HEK293 (cell line): ENCODE measurements at regions not wholly inside any gene's neighbourhood (a gene's known extent, or its start where the extent isn't known, plus 50 kb on each side); places are given as distances from the start of the nearest gene placed in this dataset.
A peak's percentile ranks its signal among the peaks of the same experiment; 100 is the strongest.

Experiments used
- CTCF ChIA-PET: fragments of 350-600 bp; formaldehyde crosslinking; extraction: SDS; loops from one replicate; lab custom pipeline; 2021; ENCODE audit warnings: antibody characterized with exemption; lab: Yijun Ruan, JAX
- POLR2A ChIA-PET: fragments of 300-600 bp; formaldehyde crosslinking; extraction: SDS; loops from one replicate; lab custom pipeline; 2020; ENCODE audit warnings: antibody characterized with exemption, inconsistent platforms; lab: Yijun Ruan, JAX
- H3K27ac ChIP-seq: fragments of 200-500 bp; sonication (Bioruptor generic); 2 replicates; pipeline ENCODE4 v1.5.1; 2014; ENCODE audit warnings: low read depth, low read length, control low read depth, inconsistent platforms; ENCODE audit errors: extremely low read depth
- H3K36me3 ChIP-seq, 2 experiments: fragments of 200-500 bp in 1 of 2; sonication (Bioruptor generic) in 1 of 2; 1 replicate in 1 of 2; 2 replicates in 1 of 2; pipeline ENCODE4 v1.5.1; 2014 to 2017; ENCODE audit warnings: inconsistent platforms in 2 of 2, low read length in 2 of 2; ENCODE audit not compliant: control insufficient read depth in 2 of 2, insufficient read depth in 1 of 2
- H3K4me1 ChIP-seq: fragments of 200-500 bp; sonication (Bioruptor generic); 2 replicates; pipeline ENCODE4 v1.5.1; 2014; ENCODE audit warnings: mild to moderate bottlenecking, low read length, inconsistent platforms; ENCODE audit not compliant: control insufficient read depth, insufficient read depth
- H3K4me3 ChIP-seq: 2 replicates; pipeline ENCODE4 v1.5.1; 2011; ENCODE audit warnings: low read depth, mild to moderate bottlenecking, control low read depth, low read length, moderate library complexity
- H3K9me3 ChIP-seq: fragments of 200-500 bp; sonication (Bioruptor generic); 2 replicates; pipeline ENCODE4 v1.5.1; 2014; ENCODE audit warnings: low read depth, low read length, inconsistent platforms; ENCODE audit not compliant: control insufficient read depth, insufficient read depth
- GLIS1 ChIP-seq: fragments of 450-650 bp; formaldehyde crosslinking; IDR thresholded peaks from 2 replicates; pipeline ENCODE4 v1.5.1; 2016; ENCODE audit warnings: missing biosample characterization, missing genetic modification characterization
- IKZF3 ChIP-seq: fragments of 450-650 bp; IDR thresholded peaks from 2 replicates; pipeline ENCODE4 v1.5.0; 2018; ENCODE audit warnings: missing biosample characterization, mild to moderate bottlenecking, missing genetic modification characterization, moderate library complexity
- KLF1 ChIP-seq: fragments of 450-650 bp; formaldehyde crosslinking; IDR thresholded peaks from 2 replicates; pipeline ENCODE4 v1.5.1; 2016; ENCODE audit warnings: missing biosample characterization, missing genetic modification characterization
- MYNN ChIP-seq: fragments of 450-650 bp; formaldehyde crosslinking; IDR thresholded peaks from 2 replicates; pipeline ENCODE4 v1.5.1; 2016; ENCODE audit warnings: missing biosample characterization, missing genetic modification characterization, borderline replicate concordance
- OVOL3 ChIP-seq: fragments of 450-650 bp; formaldehyde crosslinking; IDR thresholded peaks from 2 replicates; pipeline ENCODE4 v1.5.1; 2016; ENCODE audit warnings: missing biosample characterization, missing genetic modification characterization
- ZBTB20 ChIP-seq: fragments of 450-650 bp; formaldehyde crosslinking; IDR thresholded peaks from 2 replicates; pipeline ENCODE4 v1.5.1; 2016; ENCODE audit warnings: missing biosample characterization, missing genetic modification characterization
- ZBTB21 ChIP-seq: fragments of 450-650 bp; formaldehyde crosslinking; IDR thresholded peaks from 2 replicates; pipeline ENCODE4 v1.5.1; 2017; ENCODE audit warnings: missing biosample characterization, missing genetic modification characterization
- ZNF155 ChIP-seq: fragments of 450-650 bp; formaldehyde crosslinking; IDR thresholded peaks from 2 replicates; pipeline ENCODE4 v1.5.1; 2016; ENCODE audit warnings: missing biosample characterization, missing genetic modification characterization
- ZNF169 ChIP-seq: fragments of 450-650 bp; formaldehyde crosslinking; IDR thresholded peaks from 2 replicates; pipeline ENCODE4 v1.5.1; 2016; ENCODE audit warnings: missing biosample characterization, missing genetic modification characterization
- ZNF174 ChIP-seq: fragments of 450-650 bp; formaldehyde crosslinking; IDR thresholded peaks from 2 replicates; pipeline ENCODE4 v1.5.0; 2017; ENCODE audit warnings: missing biosample characterization, mild to moderate bottlenecking, missing genetic modification characterization
- ZNF23 ChIP-seq: fragments of 450-650 bp; formaldehyde crosslinking; IDR thresholded peaks from 2 replicates; pipeline ENCODE4 v1.5.1; 2016; ENCODE audit warnings: missing biosample characterization, missing genetic modification characterization, borderline replicate concordance
- ZNF354C ChIP-seq: fragments of 450-650 bp; formaldehyde crosslinking; IDR thresholded peaks from 2 replicates; pipeline ENCODE4 v1.5.1; 2016; ENCODE audit warnings: missing biosample characterization, missing genetic modification characterization, low read depth, borderline replicate concordance
- ZNF394 ChIP-seq: fragments of 450-650 bp; formaldehyde crosslinking; IDR thresholded peaks from 2 replicates; pipeline ENCODE4 v1.5.1; 2016; ENCODE audit warnings: missing biosample characterization, missing genetic modification characterization, mild to moderate bottlenecking, moderate library complexity, borderline replicate concordance
- ZNF404 ChIP-seq: fragments of 450-650 bp; formaldehyde crosslinking; IDR thresholded peaks from 2 replicates; pipeline ENCODE4 v1.5.1; 2017; ENCODE audit warnings: missing biosample characterization, missing genetic modification characterization
- ZNF501 ChIP-seq: fragments of 450-650 bp; formaldehyde crosslinking; IDR thresholded peaks from 2 replicates; pipeline ENCODE4 v1.5.1; 2016; ENCODE audit warnings: missing biosample characterization, missing genetic modification characterization
- ZNF521 ChIP-seq: fragments of 450-650 bp; formaldehyde crosslinking; IDR thresholded peaks from 2 replicates; pipeline ENCODE4 v1.5.1; 2017; ENCODE audit warnings: missing biosample characterization, mild to moderate bottlenecking, missing genetic modification characterization
- ZNF548 ChIP-seq: fragments of 450-650 bp; formaldehyde crosslinking; IDR thresholded peaks from 2 replicates; pipeline ENCODE4 v1.5.1; 2016; ENCODE audit warnings: missing biosample characterization, missing genetic modification characterization
- ZNF623 ChIP-seq: fragments of 450-650 bp; formaldehyde crosslinking; IDR thresholded peaks from 2 replicates; pipeline ENCODE4 v1.5.1; 2016; ENCODE audit warnings: missing biosample characterization, missing genetic modification characterization
- ZNF626 ChIP-seq: fragments of 450-650 bp; sonication (Bioruptor Pico); formaldehyde crosslinking; IDR thresholded peaks from 2 replicates; pipeline ENCODE4 v1.5.1; 2018; ENCODE audit warnings: missing biosample characterization, missing genetic modification characterization, inconsistent platforms
- ZSCAN30 ChIP-seq: fragments of 450-650 bp; IDR thresholded peaks from 2 replicates; pipeline ENCODE4 v1.5.1; 2018; ENCODE audit warnings: missing biosample characterization, mild to moderate bottlenecking, missing genetic modification characterization, moderate library complexity
- TF ChIP-seq, protein P1 (sequence below): fragments of 450-650 bp; formaldehyde crosslinking; IDR thresholded peaks from 2 replicates; pipeline ENCODE4 v1.5.1; 2016; ENCODE audit warnings: missing biosample characterization, missing genetic modification characterization
- TF ChIP-seq, protein P2 (sequence below): fragments of 450-650 bp; formaldehyde crosslinking; IDR thresholded peaks from 2 replicates; pipeline ENCODE4 v1.5.1; 2016; ENCODE audit warnings: missing biosample characterization, missing genetic modification characterization
- TF ChIP-seq, protein P3 (sequence below): fragments of 450-650 bp; formaldehyde crosslinking; IDR thresholded peaks from 2 replicates; pipeline ENCODE4 v1.5.1; 2016; ENCODE audit warnings: missing biosample characterization, missing genetic modification characterization
- TF ChIP-seq, protein P4 (sequence below): fragments of 450-650 bp; formaldehyde crosslinking; IDR thresholded peaks from 2 replicates; pipeline ENCODE4 v1.5.1; 2016; ENCODE audit warnings: missing biosample characterization, missing genetic modification characterization
- TF ChIP-seq, protein P5 (sequence below): fragments of 450-650 bp; formaldehyde crosslinking; IDR thresholded peaks from 2 replicates; pipeline ENCODE4 v1.5.1; 2016; ENCODE audit warnings: missing biosample characterization, missing genetic modification characterization

DNA sequence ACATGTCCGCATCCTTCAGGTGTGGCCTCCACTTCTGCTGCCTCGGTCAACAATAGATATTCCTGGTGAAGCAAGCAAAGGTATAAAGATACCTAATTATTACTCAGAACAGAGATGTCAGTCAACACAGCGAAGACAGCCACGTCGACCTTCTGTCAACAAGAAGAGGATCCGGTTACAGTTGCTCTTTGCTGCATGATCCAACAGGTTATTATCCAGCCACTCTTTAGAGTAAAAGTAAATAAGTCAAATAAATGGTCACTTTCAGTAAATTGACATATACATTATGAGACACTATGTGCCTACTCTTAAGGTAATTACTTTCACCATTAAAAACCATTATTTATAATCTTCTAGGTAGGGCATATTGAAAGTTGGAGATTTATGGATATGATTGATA lies 356.8 kb upstream of the ATP11B start (continued):
- TF ChIP-seq, protein P1, sequence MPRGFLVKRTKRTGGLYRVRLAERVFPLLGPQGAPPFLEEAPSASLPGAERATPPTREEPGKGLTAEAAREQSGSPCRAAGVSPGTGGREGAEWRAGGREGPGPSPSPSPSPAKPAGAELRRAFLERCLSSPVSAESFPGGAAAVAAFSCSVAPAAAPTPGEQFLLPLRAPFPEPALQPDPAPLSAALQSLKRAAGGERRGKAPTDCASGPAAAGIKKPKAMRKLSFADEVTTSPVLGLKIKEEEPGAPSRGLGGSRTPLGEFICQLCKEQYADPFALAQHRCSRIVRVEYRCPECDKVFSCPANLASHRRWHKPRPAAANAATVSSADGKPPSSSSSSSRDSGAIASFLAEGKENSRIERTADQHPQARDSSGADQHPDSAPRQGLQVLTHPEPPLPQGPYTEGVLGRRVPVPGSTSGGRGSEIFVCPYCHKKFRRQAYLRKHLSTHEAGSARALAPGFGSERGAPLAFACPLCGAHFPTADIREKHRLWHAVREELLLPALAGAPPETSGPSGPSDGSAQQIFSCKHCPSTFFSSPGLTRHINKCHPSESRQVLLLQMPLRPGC (tag by site-specific recombination) = 0 out of 2 replicates have a peak, but pooled peaks have one; percentile 24
- TF ChIP-seq IKZF3 (tag by site-specific recombination) (no peak), ZNF394 (tag by site-specific recombination) (no peak), MYNN (no peak), ZNF404 (tag by site-specific recombination) (no peak), ZBTB21 (tag by site-specific recombination) (no peak), OVOL3 (tag by site-specific recombination) (peak; percentile 43; the same call in 1 of the 2 replicates), ZNF174 (tag by site-specific recombination) (no peak), ZNF169 (no peak), GLIS1 (tag by site-specific recombination) (0 out of 2 replicates have a peak, but pooled peaks have one; percentile 16), ZNF23 (tag by site-specific recombination) (no peak), ZNF501 (0 out of 2 replicates have a peak, but pooled peaks have one; percentile 32)

GRCh38 chr3:182438398-182438797 lies 354.9 kb upstream of the ATP11B start:
- no peaks in the 10 kb centered on the region for H3K36me3 ChIP-seq
- TF ChIP-seq ZSCAN30 (tag by site-specific recombination) (no peak), ZNF548 (tag by site-specific recombination) (no peak), ZNF521 (no peak), ZNF155 (no peak), ZNF354C (tag by site-specific recombination) (no peak), ZNF623 (tag by site-specific recombination) (no peak), KLF1 (tag by site-specific recombination) (no peak), ZNF626 (tag by site-specific recombination) (no peak), ZBTB20 (tag by site-specific recombination) (no peak)
- TF ChIP-seq, protein P2, sequence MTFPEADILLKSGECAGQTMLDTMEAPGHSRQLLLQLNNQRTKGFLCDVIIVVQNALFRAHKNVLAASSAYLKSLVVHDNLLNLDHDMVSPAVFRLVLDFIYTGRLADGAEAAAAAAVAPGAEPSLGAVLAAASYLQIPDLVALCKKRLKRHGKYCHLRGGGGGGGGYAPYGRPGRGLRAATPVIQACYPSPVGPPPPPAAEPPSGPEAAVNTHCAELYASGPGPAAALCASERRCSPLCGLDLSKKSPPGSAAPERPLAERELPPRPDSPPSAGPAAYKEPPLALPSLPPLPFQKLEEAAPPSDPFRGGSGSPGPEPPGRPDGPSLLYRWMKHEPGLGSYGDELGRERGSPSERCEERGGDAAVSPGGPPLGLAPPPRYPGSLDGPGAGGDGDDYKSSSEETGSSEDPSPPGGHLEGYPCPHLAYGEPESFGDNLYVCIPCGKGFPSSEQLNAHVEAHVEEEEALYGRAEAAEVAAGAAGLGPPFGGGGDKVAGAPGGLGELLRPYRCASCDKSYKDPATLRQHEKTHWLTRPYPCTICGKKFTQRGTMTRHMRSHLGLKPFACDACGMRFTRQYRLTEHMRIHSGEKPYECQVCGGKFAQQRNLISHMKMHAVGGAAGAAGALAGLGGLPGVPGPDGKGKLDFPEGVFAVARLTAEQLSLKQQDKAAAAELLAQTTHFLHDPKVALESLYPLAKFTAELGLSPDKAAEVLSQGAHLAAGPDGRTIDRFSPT (tag by site-specific recombination) = no peak
- TF ChIP-seq, protein P3, sequence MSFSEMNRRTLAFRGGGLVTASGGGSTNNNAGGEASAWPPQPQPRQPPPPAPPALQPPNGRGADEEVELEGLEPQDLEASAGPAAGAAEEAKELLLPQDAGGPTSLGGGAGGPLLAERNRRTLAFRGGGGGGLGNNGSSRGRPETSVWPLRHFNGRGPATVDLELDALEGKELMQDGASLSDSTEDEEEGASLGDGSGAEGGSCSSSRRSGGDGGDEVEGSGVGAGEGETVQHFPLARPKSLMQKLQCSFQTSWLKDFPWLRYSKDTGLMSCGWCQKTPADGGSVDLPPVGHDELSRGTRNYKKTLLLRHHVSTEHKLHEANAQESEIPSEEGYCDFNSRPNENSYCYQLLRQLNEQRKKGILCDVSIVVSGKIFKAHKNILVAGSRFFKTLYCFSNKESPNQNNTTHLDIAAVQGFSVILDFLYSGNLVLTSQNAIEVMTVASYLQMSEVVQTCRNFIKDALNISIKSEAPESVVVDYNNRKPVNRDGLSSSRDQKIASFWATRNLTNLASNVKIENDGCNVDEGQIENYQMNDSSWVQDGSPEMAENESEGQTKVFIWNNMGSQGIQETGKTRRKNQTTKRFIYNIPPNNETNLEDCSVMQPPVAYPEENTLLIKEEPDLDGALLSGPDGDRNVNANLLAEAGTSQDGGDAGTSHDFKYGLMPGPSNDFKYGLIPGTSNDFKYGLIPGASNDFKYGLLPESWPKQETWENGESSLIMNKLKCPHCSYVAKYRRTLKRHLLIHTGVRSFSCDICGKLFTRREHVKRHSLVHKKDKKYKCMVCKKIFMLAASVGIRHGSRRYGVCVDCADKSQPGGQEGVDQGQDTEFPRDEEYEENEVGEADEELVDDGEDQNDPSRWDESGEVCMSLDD (tag by site-specific recombination) = no peak
- TF ChIP-seq, protein P4, sequence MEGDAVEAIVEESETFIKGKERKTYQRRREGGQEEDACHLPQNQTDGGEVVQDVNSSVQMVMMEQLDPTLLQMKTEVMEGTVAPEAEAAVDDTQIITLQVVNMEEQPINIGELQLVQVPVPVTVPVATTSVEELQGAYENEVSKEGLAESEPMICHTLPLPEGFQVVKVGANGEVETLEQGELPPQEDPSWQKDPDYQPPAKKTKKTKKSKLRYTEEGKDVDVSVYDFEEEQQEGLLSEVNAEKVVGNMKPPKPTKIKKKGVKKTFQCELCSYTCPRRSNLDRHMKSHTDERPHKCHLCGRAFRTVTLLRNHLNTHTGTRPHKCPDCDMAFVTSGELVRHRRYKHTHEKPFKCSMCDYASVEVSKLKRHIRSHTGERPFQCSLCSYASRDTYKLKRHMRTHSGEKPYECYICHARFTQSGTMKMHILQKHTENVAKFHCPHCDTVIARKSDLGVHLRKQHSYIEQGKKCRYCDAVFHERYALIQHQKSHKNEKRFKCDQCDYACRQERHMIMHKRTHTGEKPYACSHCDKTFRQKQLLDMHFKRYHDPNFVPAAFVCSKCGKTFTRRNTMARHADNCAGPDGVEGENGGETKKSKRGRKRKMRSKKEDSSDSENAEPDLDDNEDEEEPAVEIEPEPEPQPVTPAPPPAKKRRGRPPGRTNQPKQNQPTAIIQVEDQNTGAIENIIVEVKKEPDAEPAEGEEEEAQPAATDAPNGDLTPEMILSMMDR (tag by site-specific recombination) = no peak
- TF ChIP-seq, protein P5, sequence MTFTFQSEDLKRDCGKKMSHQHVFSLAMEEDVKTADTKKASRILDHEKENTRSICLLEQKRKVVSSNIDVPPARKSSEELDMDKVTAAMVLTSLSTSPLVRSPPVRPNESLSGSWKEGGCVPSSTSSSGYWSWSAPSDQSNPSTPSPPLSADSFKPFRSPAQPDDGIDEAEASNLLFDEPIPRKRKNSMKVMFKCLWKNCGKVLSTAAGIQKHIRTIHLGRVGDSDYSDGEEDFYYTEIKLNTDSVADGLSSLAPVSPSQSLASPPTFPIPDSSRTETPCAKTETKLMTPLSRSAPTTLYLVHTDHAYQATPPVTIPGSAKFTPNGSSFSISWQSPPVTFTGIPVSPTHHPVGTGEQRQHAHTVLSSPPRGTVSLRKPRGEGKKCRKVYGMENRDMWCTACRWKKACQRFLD (tag by site-specific recombination) = no peak
- ChIA-PET CTCF (no interaction called here), POLR2A (no interaction called here)
- peaks cover 4% of the 10 kb centered on the region; the same call in 1 of the 2 replicates for H3K4me1 ChIP-seq
- no peaks in the 10 kb centered on the region for H3K9me3 ChIP-seq
- no peak overlapping the region for H3K4me3 ChIP-seq
- H3K27ac ChIP-seq = no peak overlapping the region
